Prostate gland (tissue), 2 donors: ENCODE measurements at regions not wholly inside any gene's neighbourhood (a gene's known extent, or its start where the extent isn't known, plus 50 kb on each side); places are given as distances from the start of the nearest gene placed in this dataset.

Experiments used
- DNase-seq: peaks from one replicate; pipeline ENCODE4 v3.0.0-alpha.2; 2019; ENCODE audit warnings: low spot score
- H3K27ac ChIP-seq, 2 donors: fragments of 200-600 bp; sonication (generic); 2 replicates each; pipeline ENCODE4 v1.5.1; 2017 to 2019
- H3K27me3 ChIP-seq: fragments of 200-600 bp; sonication (generic); replicated peaks from 2 replicates; pipeline ENCODE4 v1.5.1; 2019; ENCODE audit not compliant: insufficient read depth
- H3K36me3 ChIP-seq, 2 donors: fragments of 200-600 bp; sonication (generic); 1 replicate in 1 of 2; 2 replicates in 1 of 2; pipeline versions ENCODE4 v1.5.1 to v1.8.1; 2017 to 2019
- H3K4me1 ChIP-seq: fragments of 200-600 bp; sonication (generic); replicated peaks from 2 replicates; pipeline ENCODE4 v1.5.1; 2019
- H3K4me3 ChIP-seq, 2 donors: fragments of 200-600 bp; sonication (generic); 2 replicates each; pipeline ENCODE4 v1.5.1; 2017 to 2019
- H3K9me3 ChIP-seq: fragments of 200-600 bp; sonication (generic); 2 replicates; pipeline ENCODE4 v1.5.1; 2017
- POLR2A ChIP-seq: fragments of 450-650 bp; IDR thresholded peaks from one replicate; pipeline ENCODE4 v1.6.1; 2016; ENCODE audit warnings: antibody characterized with exemption, mild to moderate bottlenecking
- POLR2AphosphoS5 ChIP-seq: sonication (generic); formaldehyde crosslinking; IDR thresholded peaks from one replicate; pipeline ENCODE4 v1.6.1; 2017; ENCODE audit warnings: antibody characterized with exemption
- whole genome bisulfite sequencing: methylation state at CpG from one replicate; pipeline ENCODE4 v1.1.5; 2018; 5-methylcytosine and 5-hydroxymethylcytosine counted together
- intact Hi-C: fragments of 100-400 bp; cut with DNase I; formaldehyde crosslinking; loops from one replicate; pipeline ENCODE4 v1.14.2; 2022
- TF ChIP-seq, protein P1 (sequence below), 4 experiments: fragments of 200-600 bp in 2 of 4; fragments of 450-650 bp in 2 of 4; sonication (generic) in 2 of 4; IDR thresholded peaks; 1 replicate in 3 of 4; 2 replicates in 1 of 4; pipeline ENCODE4 v1.5.1; 2016 to 2019; ENCODE audit warnings: antibody characterized with exemption in 4 of 4, mild to moderate bottlenecking in 2 of 4, moderate library complexity in 2 of 4

DNA sequence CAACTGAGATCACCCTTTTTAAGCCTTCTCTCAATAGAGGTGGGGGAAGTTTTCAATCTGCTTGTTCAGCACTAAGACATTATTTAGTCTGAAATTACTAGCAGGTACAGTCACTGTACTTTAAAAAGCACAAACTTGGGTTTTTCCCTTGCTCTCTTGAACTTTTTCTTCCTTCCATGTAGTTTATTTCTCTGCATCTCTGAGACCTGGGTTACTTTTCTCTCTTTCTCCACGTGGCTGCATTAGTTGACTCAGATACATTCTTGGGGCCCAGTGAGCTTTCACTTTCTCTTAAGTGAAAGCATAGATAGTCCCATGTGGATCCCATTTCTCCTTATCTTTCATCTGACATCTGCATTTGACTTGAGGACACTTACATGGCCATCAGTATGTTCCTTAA, 433.9 kb upstream of the MAP3K7 start:
- no peak overlapping the region for H3K27ac ChIP-seq
- WGBS, result 59% methylated on average over 1 of the region's 1 CpG
- TF ChIP-seq POLR2A (no peak), POLR2AphosphoS5 (no peak)
- TF ChIP-seq, protein P1, sequence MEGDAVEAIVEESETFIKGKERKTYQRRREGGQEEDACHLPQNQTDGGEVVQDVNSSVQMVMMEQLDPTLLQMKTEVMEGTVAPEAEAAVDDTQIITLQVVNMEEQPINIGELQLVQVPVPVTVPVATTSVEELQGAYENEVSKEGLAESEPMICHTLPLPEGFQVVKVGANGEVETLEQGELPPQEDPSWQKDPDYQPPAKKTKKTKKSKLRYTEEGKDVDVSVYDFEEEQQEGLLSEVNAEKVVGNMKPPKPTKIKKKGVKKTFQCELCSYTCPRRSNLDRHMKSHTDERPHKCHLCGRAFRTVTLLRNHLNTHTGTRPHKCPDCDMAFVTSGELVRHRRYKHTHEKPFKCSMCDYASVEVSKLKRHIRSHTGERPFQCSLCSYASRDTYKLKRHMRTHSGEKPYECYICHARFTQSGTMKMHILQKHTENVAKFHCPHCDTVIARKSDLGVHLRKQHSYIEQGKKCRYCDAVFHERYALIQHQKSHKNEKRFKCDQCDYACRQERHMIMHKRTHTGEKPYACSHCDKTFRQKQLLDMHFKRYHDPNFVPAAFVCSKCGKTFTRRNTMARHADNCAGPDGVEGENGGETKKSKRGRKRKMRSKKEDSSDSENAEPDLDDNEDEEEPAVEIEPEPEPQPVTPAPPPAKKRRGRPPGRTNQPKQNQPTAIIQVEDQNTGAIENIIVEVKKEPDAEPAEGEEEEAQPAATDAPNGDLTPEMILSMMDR (IDR thresholded peaks at IDR 0.05), result no peak
- no peak overlapping the region for H3K4me3 ChIP-seq
- H3K9me3 ChIP-seq, result no peaks in the 10 kb centered on the region
- no peaks in the 10 kb centered on the region for H3K4me1 ChIP-seq
- no peaks in the 10 kb centered on the region for H3K27me3 ChIP-seq
- intact Hi-C loops, result no loop called here
- DNase-seq, result no peak
- H3K36me3 ChIP-seq, result no peaks in the 10 kb centered on the region

DNA sequence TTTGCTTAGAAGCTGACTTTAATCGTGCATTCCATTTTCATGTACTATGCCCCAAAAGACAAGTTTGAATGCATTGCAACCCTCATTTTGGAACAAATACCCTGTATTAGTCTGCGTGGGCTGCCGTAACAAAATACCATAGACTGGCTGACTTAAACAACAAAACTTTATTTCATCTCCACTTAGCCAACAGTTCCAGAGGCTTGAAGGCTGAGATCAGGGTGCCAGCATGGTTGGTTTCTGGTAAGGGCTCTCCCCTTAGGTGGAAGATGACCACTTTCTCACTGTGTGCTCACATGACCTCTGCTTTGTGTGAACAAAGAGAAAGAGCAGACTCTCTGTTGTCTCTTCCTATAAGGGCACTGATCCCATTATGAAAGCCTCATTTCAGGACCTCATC, 431.7 kb upstream of the MAP3K7 start:
- no peaks in the 10 kb centered on the region for H3K4me1 ChIP-seq
- H3K9me3 ChIP-seq, result no peaks in the 10 kb centered on the region
- H3K27ac ChIP-seq, result no peak overlapping the region
- no peak overlapping the region for H3K4me3 ChIP-seq
- TF ChIP-seq POLR2AphosphoS5 (no peak), POLR2A (no peak)
- TF ChIP-seq, protein P1 (IDR thresholded peaks at IDR 0.05), result no peak
- H3K36me3 ChIP-seq, result no peaks in the 10 kb centered on the region
- WGBS, result 98% methylated on average over 3 of the region's 3 CpGs
- intact Hi-C loops, result no loop called here
- DNase-seq, result no peak
- H3K27me3 ChIP-seq, result no peaks in the 10 kb centered on the region

DNA sequence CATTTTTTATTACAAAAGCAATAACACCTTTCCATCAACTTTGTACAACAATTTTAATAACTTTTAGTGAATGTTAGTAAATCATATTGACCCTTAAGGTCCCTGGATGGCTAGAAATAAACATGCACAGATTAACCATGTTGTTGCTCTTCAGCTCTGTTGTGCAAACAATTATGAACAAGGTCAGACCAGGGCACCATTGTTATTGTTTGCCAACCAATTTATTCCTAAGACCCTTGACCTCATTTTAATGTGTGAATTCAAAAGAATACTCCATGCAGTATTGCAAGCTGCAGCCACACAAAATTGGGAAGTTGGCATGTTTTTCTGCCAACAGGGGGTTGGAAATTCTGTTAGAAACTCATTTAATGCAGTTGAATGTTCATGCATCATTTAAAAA, 426.6 kb upstream of the MAP3K7 start:
- Histone ChIP-seq H3K4me3 (no peak overlapping the region), H3K4me1 (no peaks in the 10 kb centered on the region), H3K27me3 (no peaks in the 10 kb centered on the region), H3K9me3 (no peaks in the 10 kb centered on the region), H3K27ac (no peak overlapping the region), H3K36me3 (no peaks in the 10 kb centered on the region)
- no peak for DNase-seq
- intact Hi-C loops, result no loop called here
- no peak for TF ChIP-seq POLR2A

DNA sequence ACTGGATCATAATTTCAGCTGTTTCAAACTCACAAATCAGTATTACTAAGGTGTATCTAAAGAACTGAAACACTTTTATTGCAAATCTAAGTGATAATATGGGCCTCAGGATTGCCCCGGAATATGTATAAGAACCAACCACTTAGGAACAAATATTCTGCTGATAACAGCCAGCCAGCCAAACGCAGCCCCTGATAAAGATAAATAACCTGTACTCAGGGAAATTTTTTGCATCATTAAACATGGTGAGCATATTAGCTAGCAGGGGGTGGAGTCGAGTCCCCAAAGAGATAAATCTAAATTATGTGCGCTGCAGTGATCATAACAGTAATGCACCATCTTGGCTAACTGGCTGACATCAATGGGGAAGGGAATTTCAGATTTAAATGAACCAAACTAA, 410.2 kb upstream of the MAP3K7 start:
- H3K4me3 ChIP-seq, result no peak overlapping the region
- 80% methylated on average over 4 of the region's 4 CpGs for WGBS
- no peaks in the 10 kb centered on the region for H3K36me3 ChIP-seq
- H3K27ac ChIP-seq, result no peak overlapping the region
- no peaks in the 10 kb centered on the region for H3K27me3 ChIP-seq
- intact Hi-C loops, result no loop called here
- TF ChIP-seq, protein P1 (IDR thresholded peaks at IDR 0.05), result no peak
- TF ChIP-seq POLR2A (no peak), POLR2AphosphoS5 (no peak)
- H3K4me1 ChIP-seq, result no peaks in the 10 kb centered on the region
- DNase-seq, result no peak
- no peaks in the 10 kb centered on the region for H3K9me3 ChIP-seq

DNA sequence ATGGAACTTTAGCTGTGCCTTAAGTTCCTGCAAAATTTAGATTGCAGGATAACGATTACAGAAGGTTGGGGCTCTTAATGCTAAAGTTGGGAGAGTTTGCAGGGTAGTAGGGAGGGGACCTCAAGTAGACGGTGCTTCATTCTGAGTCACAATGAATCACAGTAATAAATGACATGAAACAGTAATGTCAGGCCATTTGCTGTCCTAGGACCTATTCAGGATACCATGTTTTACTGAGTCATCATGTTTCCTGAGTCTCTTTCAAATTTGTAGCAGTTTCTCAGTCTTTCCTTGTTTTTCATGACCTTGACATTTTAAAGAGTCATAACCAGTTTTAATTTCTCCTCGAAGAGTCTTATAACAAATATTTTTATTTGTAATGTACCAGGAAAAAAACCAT, 406.9 kb upstream of the MAP3K7 start:
- intact Hi-C loops, result no loop called here
- no peak overlapping the region for H3K4me3 ChIP-seq
- no peaks in the 10 kb centered on the region for H3K9me3 ChIP-seq
- WGBS, result 56% methylated on average over 3 of the region's 3 CpGs
- no peaks in the 10 kb centered on the region for H3K36me3 ChIP-seq
- no peak for DNase-seq
- H3K27me3 ChIP-seq, result no peaks in the 10 kb centered on the region
- no peak overlapping the region for H3K27ac ChIP-seq
- H3K4me1 ChIP-seq, result no peaks in the 10 kb centered on the region
- TF ChIP-seq POLR2AphosphoS5, result no peak
- TF ChIP-seq, protein P1 (IDR thresholded peaks at IDR 0.05), result no peak
- no peak for TF ChIP-seq POLR2A

DNA sequence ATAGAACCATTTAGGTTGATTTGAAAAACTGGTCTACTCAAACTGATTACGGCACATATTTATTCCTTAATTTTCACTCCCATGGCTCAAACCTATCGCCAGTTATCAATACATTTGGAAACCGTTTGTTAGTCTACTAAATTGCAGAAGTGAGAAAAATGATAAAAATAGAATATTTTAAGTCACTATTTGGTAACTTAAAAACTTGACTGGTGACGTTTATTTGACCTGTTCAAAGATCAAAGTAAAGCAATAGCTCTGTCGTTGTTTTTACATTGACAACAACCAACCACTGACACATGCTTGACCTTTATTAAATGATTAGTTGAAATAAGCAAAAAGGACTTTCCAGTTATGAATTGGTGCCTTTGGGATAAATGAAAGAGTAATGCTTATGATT, 402.9 kb upstream of the MAP3K7 start:
- H3K36me3 ChIP-seq, result no peaks in the 10 kb centered on the region
- no peak for DNase-seq
- H3K27ac ChIP-seq, result no peak overlapping the region
- WGBS, result 91% methylated on average over 5 of the region's 5 CpGs
- no peaks in the 10 kb centered on the region for H3K4me1 ChIP-seq
- H3K9me3 ChIP-seq, result no peaks in the 10 kb centered on the region
- H3K4me3 ChIP-seq, result no peak overlapping the region
- intact Hi-C loops, result no loop called here
- TF ChIP-seq, protein P1 (IDR thresholded peaks at IDR 0.05), result no peak
- TF ChIP-seq POLR2A (no peak), POLR2AphosphoS5 (no peak)
- H3K27me3 ChIP-seq, result no peaks in the 10 kb centered on the region
